GM12891 (cell line): ENCODE measurements at regions not wholly inside any gene's neighbourhood (a gene's known extent, or its start where the extent isn't known, plus 50 kb on each side); places are given as distances from the start of the nearest gene placed in this dataset.

Experiments
- DNase-seq: peaks from one replicate; pipeline ENCODE4 v3.0.0; 2011; ENCODE audit warnings: low spot score; ENCODE audit not compliant: insufficient read length
- FAIRE-seq: peaks from 2 replicates; lab custom pipeline; 2011; peaks lifted over from hg19 to GRCh38; lab: Jason Lieb, UNC
- PAX5 ChIP-seq: IDR thresholded peaks from 2 replicates; pipeline ENCODE4 v1.6.1; 2011; ENCODE audit warnings: low read length, moderate library complexity, mild to moderate bottlenecking; ENCODE audit not compliant: insufficient read depth, severe bottlenecking
- POLR2A ChIP-seq: IDR thresholded peaks from 2 replicates; pipeline ENCODE4 v1.6.1; 2011; ENCODE audit warnings: low read depth, low read length, control low read depth
- POLR2AphosphoS5 ChIP-seq: IDR thresholded peaks from 2 replicates; pipeline ENCODE4 v1.6.1; 2011; ENCODE audit warnings: low read depth, low read length, control low read depth
- POU2F2 ChIP-seq: IDR thresholded peaks from 2 replicates; pipeline ENCODE4 v1.6.1; 2011; ENCODE audit warnings: low read depth, mild to moderate bottlenecking, control low read depth, low read length, moderate library complexity
- SPI1 ChIP-seq: IDR thresholded peaks from 2 replicates; pipeline ENCODE4 v1.6.1; 2011; ENCODE audit warnings: low read depth, low read length, control low read depth
- TAF1 ChIP-seq: IDR thresholded peaks from 2 replicates; pipeline ENCODE4 v1.6.1; 2011; ENCODE audit warnings: low read depth, low read length, control low read depth

- DNase-seq (no peak), FAIRE-seq (no peak)
- TF ChIP-seq PAX5: no peak
- no peak for TF ChIP-seq POLR2AphosphoS5
- no peak for TF ChIP-seq POLR2A
- TF ChIP-seq TAF1: no peak
- no peak for TF ChIP-seq POU2F2
- TF ChIP-seq SPI1: no peak
Measured at GRCh38 chr10:78749200-78749599, 319.6 kb upstream of the ZMIZ1 start.

GRCh38 chr10:78749898-78750297, 318.9 kb upstream of the ZMIZ1 start:
- TF ChIP-seq PAX5 (no peak), POLR2A (no peak), POU2F2 (no peak), POLR2AphosphoS5 (no peak), TAF1 (no peak), SPI1 (no peak)
- no peak for FAIRE-seq
- DNase-seq: no peak

- DNase-seq (no peak), FAIRE-seq (no peak)
- no peak for TF ChIP-seq POU2F2
- no peak for TF ChIP-seq PAX5
- no peak for TF ChIP-seq POLR2A
- no peak for TF ChIP-seq TAF1
- TF ChIP-seq POLR2AphosphoS5: no peak
- no peak for TF ChIP-seq SPI1
Measured at GRCh38 chr10:78750418-78750817, 318.3 kb upstream of the ZMIZ1 start.

GRCh38 chr10:78751716-78752115, 317.1 kb upstream of the ZMIZ1 start:
- no peak for DNase-seq
- TF ChIP-seq TAF1: no peak
- no peak for TF ChIP-seq SPI1
- no peak for TF ChIP-seq PAX5
- no peak for TF ChIP-seq POU2F2
- TF ChIP-seq POLR2A: no peak
- no peak for TF ChIP-seq POLR2AphosphoS5
- FAIRE-seq: no peak

GRCh38 chr10:78752221-78752620, 316.5 kb upstream of the ZMIZ1 start:
- FAIRE-seq: no peak

GRCh38 chr10:78752708-78753107, 316.1 kb upstream of the ZMIZ1 start:
- TF ChIP-seq POU2F2: no peak
- no peak for TF ChIP-seq TAF1
- no peak for TF ChIP-seq POLR2A
- no peak for TF ChIP-seq PAX5
- FAIRE-seq: no peak
- no peak for DNase-seq

More at GRCh38 chr10:78752221-78752620, 316.5 kb upstream of the ZMIZ1 start:
- DNase-seq: no peak
- no peak for TF ChIP-seq SPI1
- TF ChIP-seq PAX5: no peak
- no peak for TF ChIP-seq TAF1
- no peak for TF ChIP-seq POLR2AphosphoS5
- no peak for TF ChIP-seq POU2F2
- TF ChIP-seq POLR2A: no peak

- TF ChIP-seq TAF1 (no peak), POU2F2 (no peak), POLR2AphosphoS5 (no peak), SPI1 (no peak), PAX5 (no peak), POLR2A (no peak)
- FAIRE-seq (no peak), DNase-seq (no peak)
Measured at GRCh38 chr10:78754269-78755062, 314.3 kb upstream of the ZMIZ1 start.

- no peak for TF ChIP-seq POLR2AphosphoS5
- no peak for TF ChIP-seq PAX5
- TF ChIP-seq POU2F2: no peak
- TF ChIP-seq POLR2A: no peak
- TF ChIP-seq SPI1: no peak
- TF ChIP-seq TAF1: no peak
- FAIRE-seq: no peak
Measured at GRCh38 chr10:78755063-78755701, 313.6 kb upstream of the ZMIZ1 start.

GRCh38 chr10:78755877-78756455, 312.8 kb upstream of the ZMIZ1 start:
- TF ChIP-seq PAX5 (no peak), SPI1 (no peak), POLR2AphosphoS5 (no peak), POU2F2 (no peak), POLR2A (no peak), TAF1 (no peak)
- FAIRE-seq: no peak
- no peak for DNase-seq

More at GRCh38 chr10:78755063-78755701, 313.6 kb upstream of the ZMIZ1 start:
- DNase-seq: no peak
